ENCODE measurements at regions not wholly inside any gene's neighbourhood (a gene's known extent, or its start where the extent isn't known, plus 50 kb on each side); places are given as distances from the start of the nearest gene placed in this dataset.

DNA sequence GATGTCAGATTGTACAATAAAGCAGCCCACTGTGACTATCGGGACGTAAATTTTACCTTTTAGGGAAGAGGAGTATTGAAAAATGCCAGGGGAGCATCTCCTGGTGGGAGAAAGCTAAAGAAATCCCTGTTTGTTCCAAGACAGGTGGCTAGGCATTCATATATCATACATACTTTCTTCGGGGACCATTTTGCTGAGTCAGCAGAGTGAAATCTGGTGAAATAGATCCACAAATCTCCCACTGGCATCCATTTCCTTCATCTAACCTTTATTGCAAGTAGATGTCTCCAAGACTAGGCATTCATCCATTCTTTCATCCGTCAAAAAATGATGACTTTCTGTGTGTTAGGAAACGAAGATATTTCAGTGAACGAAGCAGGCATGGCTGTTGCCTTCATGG is 107.1 kb downstream of the BMP4 start:
- Histone ChIP-seq H3K36me3 (ENCODE audit: control insufficient read depth in 2 of 3, insufficient read depth in 3 of 3, low read length in 3 of 3) (no peaks in the 10 kb centered on the region), H3K4me3 (ENCODE audit: low read length in 3 of 3) (no peak overlapping the region), H3K27ac (ENCODE audit: low read depth in 2 of 2, low read length in 2 of 2) (no peak overlapping the region), H3K9ac (ENCODE audit: low read length in 3 of 3) (no peak overlapping the region), H3K27me3 (ENCODE audit: control insufficient read depth, insufficient read depth, low read length) (no peaks in the 10 kb centered on the region), H3K9me3 (ENCODE audit: control insufficient read depth in 2 of 3, insufficient read depth in 1 of 3, low read length in 3 of 3) (no peaks in the 10 kb centered on the region), H3K4me1 (ENCODE audit: control insufficient read depth in 2 of 3, insufficient read depth in 2 of 3, low read depth in 1 of 3, low read length in 3 of 3) (no peaks in the 10 kb centered on the region)
- no peak for DNase-seq
- no peak for FAIRE-seq
- intact Hi-C loops (cut with DNase I), result no loop called here
- TF ChIP-seq, protein P1, sequence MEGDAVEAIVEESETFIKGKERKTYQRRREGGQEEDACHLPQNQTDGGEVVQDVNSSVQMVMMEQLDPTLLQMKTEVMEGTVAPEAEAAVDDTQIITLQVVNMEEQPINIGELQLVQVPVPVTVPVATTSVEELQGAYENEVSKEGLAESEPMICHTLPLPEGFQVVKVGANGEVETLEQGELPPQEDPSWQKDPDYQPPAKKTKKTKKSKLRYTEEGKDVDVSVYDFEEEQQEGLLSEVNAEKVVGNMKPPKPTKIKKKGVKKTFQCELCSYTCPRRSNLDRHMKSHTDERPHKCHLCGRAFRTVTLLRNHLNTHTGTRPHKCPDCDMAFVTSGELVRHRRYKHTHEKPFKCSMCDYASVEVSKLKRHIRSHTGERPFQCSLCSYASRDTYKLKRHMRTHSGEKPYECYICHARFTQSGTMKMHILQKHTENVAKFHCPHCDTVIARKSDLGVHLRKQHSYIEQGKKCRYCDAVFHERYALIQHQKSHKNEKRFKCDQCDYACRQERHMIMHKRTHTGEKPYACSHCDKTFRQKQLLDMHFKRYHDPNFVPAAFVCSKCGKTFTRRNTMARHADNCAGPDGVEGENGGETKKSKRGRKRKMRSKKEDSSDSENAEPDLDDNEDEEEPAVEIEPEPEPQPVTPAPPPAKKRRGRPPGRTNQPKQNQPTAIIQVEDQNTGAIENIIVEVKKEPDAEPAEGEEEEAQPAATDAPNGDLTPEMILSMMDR (IDR thresholded peaks at IDR 0.05; ENCODE audit: borderline replicate concordance, extremely low read depth, insufficient read depth), result no peak

DNA sequence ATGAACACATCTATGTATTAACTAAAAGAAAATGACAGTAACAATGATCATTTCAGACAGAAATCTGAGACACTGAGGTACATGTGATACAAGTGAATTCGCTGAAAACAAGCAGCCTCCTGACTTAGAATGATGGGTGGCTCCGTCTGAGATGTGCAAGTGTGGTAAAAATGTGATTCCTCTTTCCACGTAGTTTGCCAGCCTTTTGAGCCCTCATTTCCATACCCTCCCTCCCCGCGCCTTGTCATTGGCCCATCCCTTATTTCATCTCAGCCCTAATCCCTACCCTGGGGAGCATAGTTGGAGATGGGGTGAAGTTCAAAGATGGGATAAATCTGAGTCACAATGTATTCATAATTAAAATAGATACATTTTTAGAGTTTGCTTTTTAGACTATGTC is 107.8 kb downstream of the BMP4 start:
- Histone ChIP-seq H3K27me3 (ENCODE audit: control insufficient read depth, insufficient read depth, low read length) (no peaks in the 10 kb centered on the region), H3K4me1 (ENCODE audit: control insufficient read depth in 2 of 3, insufficient read depth in 2 of 3, low read depth in 1 of 3, low read length in 3 of 3) (no peaks in the 10 kb centered on the region), H3K4me3 (ENCODE audit: low read length in 3 of 3) (no peak overlapping the region), H3K9ac (ENCODE audit: low read length in 3 of 3) (no peak overlapping the region), H3K36me3 (ENCODE audit: control insufficient read depth in 2 of 3, insufficient read depth in 3 of 3, low read length in 3 of 3) (no peaks in the 10 kb centered on the region), H3K27ac (ENCODE audit: low read depth in 2 of 2, low read length in 2 of 2) (no peak overlapping the region), H3K9me3 (ENCODE audit: control insufficient read depth in 2 of 3, insufficient read depth in 1 of 3, low read length in 3 of 3) (no peaks in the 10 kb centered on the region)
- FAIRE-seq, result no peak
- intact Hi-C loops (cut with DNase I), result no loop called here
- TF ChIP-seq, protein P1 (IDR thresholded peaks at IDR 0.05; ENCODE audit: borderline replicate concordance, extremely low read depth, insufficient read depth), result no peak
- DNase-seq, result no peak

DNA sequence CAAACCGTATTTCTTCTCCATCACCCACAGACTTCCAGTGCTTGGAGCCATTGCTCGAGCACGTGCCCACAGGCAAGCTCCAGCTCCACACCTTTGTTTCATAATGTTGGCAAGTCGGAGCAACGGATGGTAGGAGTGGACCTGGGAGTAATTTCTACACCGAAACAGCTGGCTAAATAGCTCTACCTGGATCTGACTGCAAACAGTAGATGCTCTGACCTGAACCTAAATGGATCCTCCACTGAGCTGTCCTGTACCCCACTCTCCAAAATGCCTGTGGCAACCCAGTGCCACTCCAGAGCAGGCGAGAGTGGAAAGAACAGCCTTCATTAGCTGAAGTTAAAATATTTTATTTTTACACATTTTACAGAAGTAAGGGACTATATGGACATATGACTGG is 108.7 kb downstream of the BMP4 start:
- Histone ChIP-seq H3K36me3 (ENCODE audit: control insufficient read depth in 2 of 3, insufficient read depth in 3 of 3, low read length in 3 of 3) (no peaks in the 10 kb centered on the region), H3K27ac (ENCODE audit: low read depth in 2 of 2, low read length in 2 of 2) (no peak overlapping the region), H3K9me3 (ENCODE audit: control insufficient read depth in 2 of 3, insufficient read depth in 1 of 3, low read length in 3 of 3) (no peaks in the 10 kb centered on the region), H3K27me3 (ENCODE audit: control insufficient read depth, insufficient read depth, low read length) (no peaks in the 10 kb centered on the region), H3K9ac (ENCODE audit: low read length in 3 of 3) (no peak overlapping the region), H3K4me3 (ENCODE audit: low read length in 3 of 3) (no peak overlapping the region), H3K4me1 (ENCODE audit: control insufficient read depth in 2 of 3, insufficient read depth in 2 of 3, low read depth in 1 of 3, low read length in 3 of 3) (peaks cover 0 to under 1% (median 0%) of the 10 kb centered on the region in 3 donors)
- no peak for DNase-seq
- intact Hi-C loops (cut with DNase I), result no loop called here
- FAIRE-seq, result no peak
- TF ChIP-seq, protein P1 (IDR thresholded peaks at IDR 0.05; ENCODE audit: borderline replicate concordance, extremely low read depth, insufficient read depth), result no peak

- no peaks in the 10 kb centered on the region for H3K9me3 ChIP-seq (ENCODE audit: control insufficient read depth in 2 of 3, insufficient read depth in 1 of 3, low read length in 3 of 3)
- H3K9ac ChIP-seq (ENCODE audit: low read length in 3 of 3), result no peak overlapping the region
- no peak overlapping the region for H3K27ac ChIP-seq (ENCODE audit: low read depth in 2 of 2, low read length in 2 of 2)
- H3K4me1 ChIP-seq (ENCODE audit: control insufficient read depth in 2 of 3, insufficient read depth in 2 of 3, low read depth in 1 of 3, low read length in 3 of 3), result peaks cover 0 to 3% (median 2%) of the 10 kb centered on the region in 3 donors
- H3K36me3 ChIP-seq (ENCODE audit: control insufficient read depth in 2 of 3, insufficient read depth in 3 of 3, low read length in 3 of 3), result no peaks in the 10 kb centered on the region
- TF ChIP-seq, protein P1 (IDR thresholded peaks at IDR 0.05; ENCODE audit: borderline replicate concordance, extremely low read depth, insufficient read depth), result no peak
- DNase-seq (no peak), FAIRE-seq (no peak)
- no peak overlapping the region for H3K4me3 ChIP-seq (ENCODE audit: low read length in 3 of 3)
- H3K27me3 ChIP-seq (ENCODE audit: control insufficient read depth, insufficient read depth, low read length), result no peaks in the 10 kb centered on the region
- intact Hi-C loops (cut with DNase I), result no loop called here
These were observed 109.6 kb downstream of the BMP4 start for GRCh38 chr14:53847057-53847456.
